OCI-LY3 (cell line): ENCODE measurements at regions not wholly inside any gene's neighbourhood (a gene's known extent, or its start where the extent isn't known, plus 50 kb on each side); places are given as distances from the start of the nearest gene placed in this dataset.

Source experiments
- CTCF ChIP-seq: fragments of 200-600, 300-600 bp; sonication (generic); IDR thresholded peaks from 2 replicates; pipeline ENCODE4 v1.5.1; 2014; ENCODE audit warnings: antibody characterized with exemption, low read length, low read depth
- EZH2phosphoT487 ChIP-seq: fragments of 200-600 bp; shearing (Covaris generic); IDR thresholded peaks from 2 replicates; pipeline ENCODE4 v1.6.1; 2018; ENCODE audit warnings: antibody characterized with exemption, mixed run types, low read depth

- TF ChIP-seq CTCF (no peak), EZH2phosphoT487 (no peak)
Measured at GRCh38 chr15:100714034-100714748, 111.8 kb downstream of the ASB7 start.
